H1 (cell line): ENCODE measurements at regions not wholly inside any gene's neighbourhood (a gene's known extent, or its start where the extent isn't known, plus 50 kb on each side); places are given as distances from the start of the nearest gene placed in this dataset.
"Not testable (repeated sequence)": the region's sequence is repeated elsewhere in the genome, so short reads cannot be mapped to it uniquely, and the experiment has no call there.

Experiments
- CTCF ChIA-PET: fragments of 300-600 bp; sonication (Branson Sonifier 250); formaldehyde crosslinking; loops from one replicate; lab custom pipeline; 2021; ENCODE audit not compliant: partially characterized antibody; lab: Charles Lee
- POLR2A ChIA-PET: fragments of 300-600 bp; sonication (Branson Sonifier 250); formaldehyde crosslinking; loops from one replicate; lab custom pipeline; 2021; ENCODE audit warnings: inconsistent platforms; ENCODE audit not compliant: partially characterized antibody; lab: Charles Lee
- DNase-seq, 2 experiments: peaks; one replicate each; pipeline versions ENCODE4 v3.0.0 to v3.0.0-alpha.2; 2010 to 2022; ENCODE audit warnings: low spot score in 2 of 2, low read depth in 1 of 2, mixed read lengths in 1 of 2
- FAIRE-seq: peaks from 2 replicates; lab custom pipeline; 2011; peaks lifted over from hg19 to GRCh38; lab: Jason Lieb, UNC
- H2AFZ ChIP-seq: 2 replicates; pipeline ENCODE4 v1.8.1; 2012; ENCODE audit warnings: low read length, inconsistent platforms
- H2AK5ac ChIP-seq: 2 replicates; pipeline ENCODE4 v1.6.1; 2013; ENCODE audit warnings: low read depth, low read length
- H2BK120ac ChIP-seq: replicated peaks from 2 replicates; pipeline ENCODE3; 2013; ENCODE audit warnings: low read depth, low read length, inconsistent platforms
- H2BK12ac ChIP-seq: 2 replicates; pipeline ENCODE4 v1.6.1; 2013; ENCODE audit warnings: low read depth, low read length
- H2BK15ac ChIP-seq: 2 replicates; pipeline ENCODE4 v1.6.1; 2013; ENCODE audit warnings: low read length
- H2BK20ac ChIP-seq: 2 replicates; pipeline ENCODE4 v1.6.1; 2013; ENCODE audit warnings: low read length
- H2BK5ac ChIP-seq: 2 replicates; pipeline ENCODE4 v1.6.1; 2013; ENCODE audit warnings: low read depth, low read length
- H3K14ac ChIP-seq: 2 replicates; pipeline ENCODE4 v1.6.1; 2013; ENCODE audit warnings: inconsistent platforms; ENCODE audit not compliant: insufficient read length
- H3K18ac ChIP-seq: 2 replicates; pipeline ENCODE4 v1.6.1; 2013; ENCODE audit warnings: low read length; ENCODE audit errors: extremely low read depth
- H3K23ac ChIP-seq: 2 replicates; pipeline ENCODE4 v1.6.1; 2013; ENCODE audit warnings: inconsistent platforms; ENCODE audit not compliant: insufficient read length
- H3K23me2 ChIP-seq: 2 replicates; pipeline ENCODE4 v1.6.1; 2013; ENCODE audit warnings: low read depth, low read length
- H3K27ac ChIP-seq: 2 replicates; pipeline ENCODE4 v1.6.1; 2011; ENCODE audit warnings: low read depth, low read length, inconsistent platforms
- H3K27me3 ChIP-seq, 4 experiments: replicated peaks in 1 of 4; 1 replicate in 1 of 4; 2 replicates in 3 of 4; pipeline versions ENCODE4 v1.6.1 to v1.8.1; 2011 to 2013; ENCODE audit warnings: low read length in 3 of 4, mild to moderate bottlenecking in 3 of 4, inconsistent platforms in 2 of 4, mixed read lengths in 2 of 4, moderate library complexity in 1 of 4; ENCODE audit not compliant: control insufficient read depth in 3 of 4, insufficient read depth in 3 of 4; ENCODE audit errors: extremely low read depth in 1 of 4
- H3K36me3 ChIP-seq, 4 experiments: 2 replicates each; pipeline versions ENCODE4 v1.6.1 to v1.8.1; 2011 to 2013; ENCODE audit warnings: mild to moderate bottlenecking in 4 of 4, low read length in 3 of 4, moderate library complexity in 2 of 4, control low read depth in 1 of 4, inconsistent platforms in 1 of 4; ENCODE audit not compliant: insufficient read depth in 4 of 4, control insufficient read depth in 2 of 4
- H3K4ac ChIP-seq: replicated peaks from 2 replicates; pipeline ENCODE3; 2013; ENCODE audit warnings: low read length, low read depth, mixed read lengths, inconsistent platforms; ENCODE audit not compliant: insufficient read length
- H3K4me1 ChIP-seq, 4 experiments: replicated peaks in 1 of 4; 1 replicate in 1 of 4; 2 replicates in 3 of 4; pipeline versions ENCODE4 v1.6.1 to v1.8.1; 2011 to 2013; ENCODE audit warnings: low read length in 3 of 4, inconsistent platforms in 2 of 4, mixed read lengths in 1 of 4; ENCODE audit not compliant: insufficient read depth in 4 of 4, control insufficient read depth in 3 of 4
- H3K4me2 ChIP-seq, 2 experiments: 2 replicates each; pipeline versions ENCODE4 v1.6.1 to v1.8.1; 2011 to 2013; ENCODE audit warnings: low read depth in 2 of 2, low read length in 2 of 2, control low read depth in 1 of 2, inconsistent platforms in 1 of 2, mild to moderate bottlenecking in 1 of 2; ENCODE audit not compliant: insufficient read depth in 1 of 2
- H3K4me3 ChIP-seq, 4 experiments: fragments of 200-600, 300-600 bp in 1 of 4; sonication (generic), shearing (Covaris generic), sonication (Bioruptor Twin) in 1 of 4; 2 replicates each; pipeline versions ENCODE4 v1.5.1 to v1.8.1; 2011 to 2016; ENCODE audit warnings: low read length in 4 of 4, low read depth in 3 of 4, control low read depth in 2 of 4, inconsistent platforms in 2 of 4, mild to moderate bottlenecking in 2 of 4, mixed read lengths in 1 of 4, moderate library complexity in 1 of 4; ENCODE audit not compliant: insufficient read depth in 2 of 4; ENCODE audit errors: extremely low read depth in 1 of 4
- H3K56ac ChIP-seq: replicated peaks from 2 replicates; pipeline ENCODE3; 2013; ENCODE audit warnings: low read depth, mild to moderate bottlenecking, mixed read lengths, low read length, inconsistent platforms; ENCODE audit not compliant: insufficient read length
- H3K79me1 ChIP-seq: 2 replicates; pipeline ENCODE4 v1.6.1; 2013; ENCODE audit warnings: low read depth, low read length, control low read depth
- H3K79me2 ChIP-seq, 2 experiments: 2 replicates each; pipeline versions ENCODE4 v1.6.1 to v1.8.1; 2012 to 2013; ENCODE audit warnings: low read length in 2 of 2, mild to moderate bottlenecking in 2 of 2, inconsistent platforms in 1 of 2; ENCODE audit not compliant: insufficient read depth in 2 of 2, control insufficient read depth in 1 of 2
- H3K9ac ChIP-seq, 4 experiments: replicated peaks in 1 of 4; 1 replicate in 1 of 4; 2 replicates in 3 of 4; pipeline versions ENCODE4 v1.6.1 to v1.8.1; 2011 to 2013; ENCODE audit warnings: low read depth in 3 of 4, low read length in 3 of 4, control low read depth in 2 of 4, mild to moderate bottlenecking in 2 of 4, moderate library complexity in 2 of 4, inconsistent platforms in 1 of 4; ENCODE audit errors: extremely low read depth in 1 of 4
- H3K9me3 ChIP-seq, 2 experiments: 2 replicates each; pipeline versions ENCODE4 v1.6.1 to v1.8.1; 2012 to 2013; ENCODE audit warnings: mild to moderate bottlenecking in 2 of 2, moderate library complexity in 2 of 2, control low read depth in 1 of 2, inconsistent platforms in 1 of 2, low read depth in 1 of 2, low read length in 1 of 2, mixed read lengths in 1 of 2; ENCODE audit not compliant: insufficient read depth in 2 of 2
- H4K20me1 ChIP-seq, 2 experiments: replicated peaks in 1 of 2; 2 replicates each; pipeline versions ENCODE3 to v1.8.1; 2011 to 2013; ENCODE audit warnings: inconsistent platforms in 2 of 2, low read length in 2 of 2, mild to moderate bottlenecking in 1 of 2; ENCODE audit not compliant: insufficient read depth in 2 of 2, control insufficient read depth in 1 of 2
- H4K5ac ChIP-seq: 2 replicates; pipeline ENCODE4 v1.6.1; 2013; ENCODE audit warnings: low read length, low read depth, mixed read lengths, inconsistent platforms; ENCODE audit not compliant: insufficient read length
- H4K8ac ChIP-seq: 2 replicates; pipeline ENCODE4 v1.8.0; 2013; ENCODE audit warnings: mild to moderate bottlenecking, moderate library complexity, low read length, inconsistent platforms; ENCODE audit not compliant: insufficient read depth; ENCODE audit errors: extremely low read depth
- H4K91ac ChIP-seq: replicated peaks from 2 replicates; pipeline ENCODE3; 2013; ENCODE audit warnings: low read length, mixed read lengths, inconsistent platforms; ENCODE audit not compliant: insufficient read length
- WGBS, 2 experiments: shearing (Covaris generic) in 1 of 2; methylation state at CpG; one replicate each; pipeline versions ENCODE4 v1.1.6 to v1.1.7; 2013 to 2015; ENCODE audit warnings: low lambda C conversion rate in 2 of 2, mixed read lengths in 2 of 2, inconsistent platforms in 1 of 2, low coverage in 1 of 2, missing lambda C conversion rate in 1 of 2; ENCODE audit not compliant: insufficient replicate concordance in 2 of 2, insufficient coverage in 1 of 2, insufficient read length in 1 of 2; ENCODE audit errors: extremely low coverage in 1 of 2, missing lambda C conversion rate in 1 of 2; 5-methylcytosine and 5-hydroxymethylcytosine counted together

GRCh38 chr16:29355339-29356059 lies 51.0 kb downstream of the NPIPB11 start:
- H2BK20ac ChIP-seq, H3K14ac ChIP-seq, H3K27ac ChIP-seq, H3K79me1 ChIP-seq, FAIRE-seq, H2AK5ac ChIP-seq, H3K36me3 ChIP-seq, H4K20me1 ChIP-seq, H2AFZ ChIP-seq, POLR2A ChIA-PET, H3K9ac ChIP-seq, H3K4me3 ChIP-seq, H2BK15ac ChIP-seq, H3K4ac ChIP-seq, H3K56ac ChIP-seq, H3K27me3 ChIP-seq, H3K4me1 ChIP-seq, H3K4me2 ChIP-seq, H4K91ac ChIP-seq, H3K23ac ChIP-seq, H2BK120ac ChIP-seq, DNase-seq, H3K9me3 ChIP-seq, H3K23me2 ChIP-seq, H4K8ac ChIP-seq, H3K79me2 ChIP-seq, H2BK12ac ChIP-seq, CTCF ChIA-PET, H3K18ac ChIP-seq, H4K5ac ChIP-seq, H2BK5ac ChIP-seq: not testable (repeated sequence)
- 92% methylated on average over 14 of the region's 23 CpGs; no CpG with 5 or more reads in 1 of the 2 experiments for WGBS, 2 experiments

DNA sequence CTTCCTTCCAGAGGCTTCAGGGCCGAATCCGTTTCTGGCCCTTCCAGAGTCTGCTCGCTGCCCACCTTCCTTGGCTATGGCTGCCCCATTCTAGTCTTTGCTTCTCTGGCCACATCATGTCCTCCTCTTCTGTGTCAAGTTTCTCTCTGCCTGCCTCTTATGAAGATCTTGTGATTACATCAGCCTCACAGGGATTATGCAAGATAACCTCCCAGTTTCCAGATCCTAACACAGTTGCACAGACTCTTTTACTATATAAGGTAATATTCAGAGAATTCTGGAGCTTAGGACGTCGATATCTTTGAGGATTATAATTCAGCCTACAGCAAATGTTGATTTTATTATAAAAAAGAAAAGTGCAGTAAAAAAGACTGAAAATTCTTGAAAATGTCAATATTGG lies 52.1 kb downstream of the NPIPB11 start:
- H3K79me2 ChIP-seq, H3K23ac ChIP-seq, H3K56ac ChIP-seq, H3K9ac ChIP-seq, H2BK20ac ChIP-seq, H3K9me3 ChIP-seq, H3K27me3 ChIP-seq, FAIRE-seq, H2AK5ac ChIP-seq, H3K14ac ChIP-seq, H4K20me1 ChIP-seq, H3K4me1 ChIP-seq, H2BK5ac ChIP-seq, H3K23me2 ChIP-seq, H4K5ac ChIP-seq, POLR2A ChIA-PET, H2BK120ac ChIP-seq, H2BK15ac ChIP-seq, H3K79me1 ChIP-seq, H2AFZ ChIP-seq, H4K91ac ChIP-seq, H4K8ac ChIP-seq, H3K4me3 ChIP-seq, H3K4me2 ChIP-seq, H3K18ac ChIP-seq, H3K27ac ChIP-seq, DNase-seq, CTCF ChIA-PET, H3K36me3 ChIP-seq, H3K4ac ChIP-seq, H2BK12ac ChIP-seq: not testable (repeated sequence)
- WGBS, 2 experiments, result 85% methylated on average over 2 of the region's 5 CpGs; no CpG with 5 or more reads in 1 of the 2 experiments
